ENCODE measurements at regions not wholly inside any gene's neighbourhood (a gene's known extent, or its start where the extent isn't known, plus 50 kb on each side); places are given as distances from the start of the nearest gene placed in this dataset.
A peak's percentile ranks its signal among the peaks of the same experiment; 100 is the strongest.

GRCh38 chr15:98043160-98044014 lies 82.9 kb downstream of the ARRDC4 start:
- TF ChIP-seq POLR2A (IDR thresholded peaks at IDR 0.05) (no peak), CTCF (IDR thresholded peaks at IDR 0.05) (peak in 2 of 7 experiments; percentile 17 to 22)
